K562 (cell line): ENCODE measurements at regions not wholly inside any gene's neighbourhood (a gene's known extent, or its start where the extent isn't known, plus 50 kb on each side); places are given as distances from the start of the nearest gene placed in this dataset.
"Not testable (repeated sequence)": the region's sequence is repeated elsewhere in the genome, so short reads cannot be mapped to it uniquely, and the experiment has no call there.

Source experiments
- ATAC-seq: fragments of 200-7000 bp; cut with Tn5 transposase; 3 replicates; pipeline ENCODE4 v1.9.1; 2020; ENCODE audit warnings: moderate library complexity
- BruUV-seq: library from RNA; stranded (reverse); fragments of 400-500 nt; replicated peaks from 2 replicates; lab custom pipeline; 2021; lab: Mats Ljungman, UMichigan
- CTCF ChIA-PET: fragments of 300-600 bp; formaldehyde crosslinking; extraction: SDS; loops from one replicate; lab custom pipeline; 2021; ENCODE audit warnings: low intra/inter-chr PET ratio; lab: Yijun Ruan, JAX
- POLR2A ChIA-PET: fragments of 300-600, 350-650 bp; sonication (Branson Sonifier 250); formaldehyde crosslinking; extraction: SDS; loops from one replicate; lab custom pipeline; 2021; ENCODE audit warnings: antibody characterized with exemption, inconsistent platforms; lab: Yijun Ruan, JAX
- DNase-seq, 4 experiments: peaks; one replicate each; pipeline versions ENCODE4 v3.0.0 to v3.0.0-alpha.2; 2011 to 2018; ENCODE audit warnings: low spot score in 3 of 4, mixed read lengths in 3 of 4; ENCODE audit errors: extremely low read depth in 1 of 4
- FAIRE-seq: peaks from 2 replicates; lab custom pipeline; 2011; peaks lifted over from hg19 to GRCh38; lab: Jason Lieb, UNC
- H2AFZ ChIP-seq: 2 replicates; pipeline ENCODE4 v1.6.0; 2011; ENCODE audit warnings: low read depth, low read length, control low read depth, inconsistent platforms
- H3K27ac ChIP-seq: fragments of 200-600 bp; 3 replicates; pipeline ENCODE4 v1.8.0; 2011; ENCODE audit warnings: low read depth, mild to moderate bottlenecking, control low read depth, inconsistent platforms, low read length, moderate library complexity, mixed read lengths; ENCODE audit errors: extremely low read depth
- H3K27me3 ChIP-seq, 2 experiments: fragments of 300-600 bp in 1 of 2; 2 replicates in 1 of 2; 3 replicates in 1 of 2; pipeline versions ENCODE4 v1.6.0 to v1.8.0; 2011; ENCODE audit warnings: inconsistent platforms in 2 of 2, low read length in 2 of 2, mild to moderate bottlenecking in 1 of 2, mixed read lengths in 1 of 2, moderate library complexity in 1 of 2; ENCODE audit not compliant: control insufficient read depth in 2 of 2, insufficient read depth in 2 of 2
- H3K36me3 ChIP-seq: fragments of 300-600 bp; 3 replicates; pipeline ENCODE4 v1.8.0; 2011; ENCODE audit warnings: mild to moderate bottlenecking, low read length, inconsistent platforms; ENCODE audit not compliant: control insufficient read depth, insufficient read depth
- H3K4me1 ChIP-seq, 2 experiments: fragments of 200-600 bp in 1 of 2; replicated peaks in 1 of 2; 2 replicates in 1 of 2; 3 replicates in 1 of 2; pipeline versions ENCODE4 v1.5.1 to v1.8.0; 2011; ENCODE audit warnings: inconsistent platforms in 2 of 2, low read length in 2 of 2, mild to moderate bottlenecking in 1 of 2, mixed read lengths in 1 of 2, moderate library complexity in 1 of 2; ENCODE audit not compliant: control insufficient read depth in 2 of 2, insufficient read depth in 2 of 2
- H3K4me2 ChIP-seq: 2 replicates; pipeline ENCODE4 v1.6.1; 2011; ENCODE audit warnings: low read length, control low read depth, inconsistent platforms, mixed read lengths; ENCODE audit not compliant: insufficient read depth
- H3K4me3 ChIP-seq: fragments of 200-600 bp; sonication (generic), shearing (Covaris generic); 2 replicates; pipeline ENCODE4 v1.5.1; 2016; ENCODE audit warnings: control low read depth, inconsistent platforms
- H3K79me2 ChIP-seq: fragments of 200-600 bp; 3 replicates; pipeline ENCODE4 v1.8.0; 2011; ENCODE audit warnings: low read length, inconsistent platforms; ENCODE audit not compliant: control insufficient read depth, insufficient read depth
- H3K9ac ChIP-seq, 2 experiments: 2 replicates each; pipeline versions ENCODE4 v1.6.0 to v1.6.1; 2011; ENCODE audit warnings: low read depth in 2 of 2, low read length in 2 of 2, control low read depth in 1 of 2, inconsistent platforms in 1 of 2, mild to moderate bottlenecking in 1 of 2, mixed read lengths in 1 of 2; ENCODE audit not compliant: insufficient read depth in 1 of 2
- H3K9me1 ChIP-seq: one replicate; pipeline ENCODE4 v1.6.0; 2011; ENCODE audit warnings: inconsistent platforms, mild to moderate bottlenecking, low read length, moderate library complexity; ENCODE audit not compliant: control insufficient read depth, insufficient read depth
- H3K9me3 ChIP-seq: replicated peaks from 2 replicates; pipeline ENCODE4 v1.5.1; 2011; ENCODE audit warnings: low read depth, low read length, inconsistent platforms; ENCODE audit not compliant: control insufficient read depth, insufficient read depth
- H4K20me1 ChIP-seq: replicated peaks from 2 replicates; pipeline ENCODE4 v1.6.1; 2011; ENCODE audit warnings: low read length, inconsistent platforms, mixed read lengths; ENCODE audit not compliant: control insufficient read depth, insufficient read depth
- CBFA2T3 ChIP-seq: fragments of 450-650 bp; IDR thresholded peaks from 2 replicates; pipeline ENCODE4 v1.6.1; 2017
- WGBS: fragments of 100-300 bp; shearing (Covaris generic); methylation state at CpG from one replicate; pipeline ENCODE4 v1.1.6; 2016; ENCODE audit warnings: low coverage, mixed read lengths; ENCODE audit not compliant: insufficient coverage; ENCODE audit errors: missing lambda C conversion rate; 5-methylcytosine and 5-hydroxymethylcytosine counted together
- in situ Hi-C: fragments of 300-500 bp; cut with MboI; formaldehyde crosslinking; loops from 4 replicates; pipeline ENCODE4 v1.15.0; 2018; ENCODE audit warnings: inconsistent platforms, mixed read lengths
- intact Hi-C: fragments of 100-400 bp; cut with micrococcal nuclease; formaldehyde crosslinking; loops from 2 replicates; pipeline ENCODE4 v1.14.2; 2022

DNA sequence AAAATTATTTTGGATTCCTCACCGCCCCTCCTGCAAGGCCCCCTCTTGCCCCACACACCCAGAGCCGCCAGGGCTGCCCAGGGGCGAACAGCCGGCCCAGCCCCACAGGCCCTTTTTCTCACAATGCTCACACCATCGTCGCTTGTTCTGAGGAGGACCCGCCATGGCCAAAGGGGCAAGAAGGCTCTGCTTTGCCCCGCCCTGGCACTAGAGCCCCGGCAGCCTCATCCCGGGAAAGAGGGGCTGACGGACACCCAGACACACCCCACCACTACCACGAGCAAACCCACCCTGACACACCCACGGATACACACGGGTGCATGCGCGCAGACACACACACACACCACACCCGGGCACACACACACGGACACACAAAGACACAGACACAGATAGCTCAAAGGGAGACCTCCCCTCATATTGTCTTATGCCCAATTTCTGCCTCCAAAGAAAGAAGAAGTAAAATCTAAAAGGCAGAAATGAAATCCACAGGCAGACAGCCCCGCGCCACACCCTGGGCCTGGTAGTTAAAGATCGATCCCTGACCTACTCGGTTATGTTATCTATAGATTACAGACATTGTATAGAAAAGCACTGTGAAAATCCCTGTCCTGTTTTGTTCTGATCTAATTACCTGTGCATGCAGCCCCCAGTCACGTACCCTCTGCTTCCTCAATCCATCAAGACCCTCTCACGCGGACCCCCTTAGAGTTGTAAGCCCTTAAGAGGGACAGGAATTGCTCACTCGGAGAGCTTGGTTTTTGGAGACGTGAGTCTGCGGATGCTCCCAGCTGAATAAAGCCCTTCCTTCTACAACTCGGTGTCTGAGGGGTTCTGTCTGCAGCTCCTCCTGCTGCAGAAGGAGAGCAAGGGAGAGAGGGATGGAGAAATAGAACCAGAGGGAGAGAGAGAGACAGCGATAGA is 1610.9 kb downstream of the SPATA31A7 start:
- CTCF ChIA-PET, H3K4me3 ChIP-seq, H3K4me2 ChIP-seq, H3K27ac ChIP-seq, H3K9ac ChIP-seq, ATAC-seq: not testable (repeated sequence)
- peak; percentile 22 for TF ChIP-seq CBFA2T3
- TF ChIP-seq, all 486 proteins: peak for 1; not testable (repeated sequence) for 485
- H3K36me3 ChIP-seq, H3K9me3 ChIP-seq, BruUV-seq, H3K79me2 ChIP-seq, H4K20me1 ChIP-seq, POLR2A ChIA-PET, H3K27me3 ChIP-seq, FAIRE-seq, H2AFZ ChIP-seq, in situ Hi-C loops, H3K9me1 ChIP-seq, intact Hi-C loops: not testable (repeated sequence)
- WGBS = 11% methylated on average over 24 of the region's 30 CpGs
- peaks cover 0 to 15% of the 10 kb centered on the region in 2 experiments; a peak in 2 of 5 replicates for H3K4me1 ChIP-seq
- peak in 2 of 4 experiments; percentile 0 to 2 for DNase-seq

GRCh38 chr9:62801372-62801811 is 1611.6 kb downstream of the SPATA31A7 start:
- H3K27ac ChIP-seq, H4K20me1 ChIP-seq, in situ Hi-C loops, CTCF ChIA-PET, H3K4me2 ChIP-seq, H2AFZ ChIP-seq, DNase-seq, POLR2A ChIA-PET, H3K9ac ChIP-seq, intact Hi-C loops, BruUV-seq, H3K36me3 ChIP-seq, H3K27me3 ChIP-seq, H3K4me3 ChIP-seq, H3K9me1 ChIP-seq, FAIRE-seq, H3K9me3 ChIP-seq, H3K79me2 ChIP-seq: not testable (repeated sequence)
- ATAC-seq = peak; percentile 39
- WGBS = 18% methylated on average over 15 of the region's 15 CpGs
- peaks cover 0 to 15% of the 10 kb centered on the region in 2 experiments; a peak in 2 of 5 replicates for H3K4me1 ChIP-seq
